Endothelial cell of umbilical vein (primary cell): ENCODE measurements at regions not wholly inside any gene's neighbourhood (a gene's known extent, or its start where the extent isn't known, plus 50 kb on each side); places are given as distances from the start of the nearest gene placed in this dataset.

Experiments used
- BruUV-seq: library from RNA; stranded (reverse); fragments of 400-500 nt; replicated peaks from 2 replicates; lab custom pipeline; 2021; lab: Mats Ljungman, UMichigan
- CTCF ChIA-PET: fragments of 300-600, 350-600 bp; sonication (Branson Sonifier 250); formaldehyde crosslinking; loops from one replicate; lab custom pipeline; 2021; ENCODE audit warnings: antibody characterized with exemption, inconsistent platforms; lab: Charles Lee
- POLR2A ChIA-PET: fragments of 300-600, 350-600 bp; sonication (Branson Sonifier 250); formaldehyde crosslinking; loops from one replicate; lab custom pipeline; 2021; ENCODE audit warnings: antibody characterized with exemption, inconsistent platforms; lab: Charles Lee
- DNase-seq: peaks from one replicate; pipeline ENCODE4 v3.0.0-alpha.2; 2011; ENCODE audit warnings: low read depth, low spot score
- FAIRE-seq: peaks from 2 replicates; lab custom pipeline; 2011; peaks lifted over from hg19 to GRCh38; lab: Jason Lieb, UNC
- H2AFZ ChIP-seq: 2 replicates; pipeline ENCODE4 v1.6.0; 2012; ENCODE audit warnings: low read depth, low read length, control low read depth, inconsistent platforms
- H3K27ac ChIP-seq: 2 replicates; pipeline ENCODE4 v1.5.1; 2011; ENCODE audit warnings: low read depth, mild to moderate bottlenecking, control low read depth, low read length, moderate library complexity; ENCODE audit not compliant: insufficient read depth
- H3K27me3 ChIP-seq, 2 experiments: 2 replicates each; pipeline versions ENCODE4 v1.6.0 to v1.6.1; 2011; ENCODE audit warnings: low read length in 2 of 2, mixed read lengths in 1 of 2; ENCODE audit not compliant: control insufficient read depth in 2 of 2, insufficient read depth in 2 of 2
- H3K36me3 ChIP-seq, 2 experiments: 2 replicates in 1 of 2; 3 replicates in 1 of 2; pipeline ENCODE4 v1.5.1; 2011; ENCODE audit warnings: low read length in 2 of 2, mild to moderate bottlenecking in 1 of 2, moderate library complexity in 1 of 2; ENCODE audit not compliant: control insufficient read depth in 2 of 2, insufficient read depth in 2 of 2; ENCODE audit errors: extremely low read depth in 1 of 2
- H3K4me1 ChIP-seq: 3 replicates; pipeline ENCODE4 v1.5.1; 2011; ENCODE audit warnings: mild to moderate bottlenecking, low read length; ENCODE audit not compliant: control insufficient read depth, insufficient read depth; ENCODE audit errors: extremely low read depth
- H3K4me2 ChIP-seq: 2 replicates; pipeline ENCODE4 v1.6.1; 2011; ENCODE audit warnings: low read length, control low read depth, mixed read lengths; ENCODE audit not compliant: insufficient read depth
- H3K4me3 ChIP-seq, 3 experiments: fragments of 200-600 bp in 1 of 3; sonication (generic), shearing (Covaris generic) in 1 of 3; replicated peaks in 1 of 3; 2 replicates each; pipeline ENCODE4 v1.5.1; 2011 to 2016; ENCODE audit warnings: control low read depth in 3 of 3, low read length in 3 of 3, mild to moderate bottlenecking in 2 of 3, inconsistent platforms in 1 of 3, low read depth in 1 of 3, moderate library complexity in 1 of 3; ENCODE audit not compliant: insufficient read depth in 1 of 3
- H3K79me2 ChIP-seq: 2 replicates; pipeline ENCODE4 v1.6.0; 2012; ENCODE audit warnings: low read length, inconsistent platforms; ENCODE audit not compliant: control insufficient read depth, insufficient read depth
- H3K9ac ChIP-seq: replicated peaks from 2 replicates; pipeline ENCODE3; 2011; ENCODE audit warnings: low read length, control low read depth; ENCODE audit not compliant: insufficient read depth; ENCODE audit errors: extremely low read depth
- H3K9me1 ChIP-seq: replicated peaks from 3 replicates; pipeline ENCODE4 v1.6.0; 2011; ENCODE audit warnings: mild to moderate bottlenecking, low read length; ENCODE audit not compliant: control insufficient read depth, insufficient read depth; ENCODE audit errors: extremely low read depth
- H3K9me3 ChIP-seq: replicated peaks from 2 replicates; pipeline ENCODE4 v1.5.1; 2012; ENCODE audit warnings: low read length, inconsistent platforms; ENCODE audit not compliant: control insufficient read depth, insufficient read depth
- H4K20me1 ChIP-seq: replicated peaks from 2 replicates; pipeline ENCODE3; 2011; ENCODE audit warnings: mild to moderate bottlenecking, low read length; ENCODE audit not compliant: control insufficient read depth, insufficient read depth; ENCODE audit errors: extremely low read depth
- FOS ChIP-seq: IDR thresholded peaks from 2 replicates; pipeline ENCODE4 v1.6.1; 2011; ENCODE audit warnings: mild to moderate bottlenecking, low read length, moderate library complexity, borderline replicate concordance; ENCODE audit not compliant: insufficient read depth
- GATA2 ChIP-seq: IDR thresholded peaks from 2 replicates; pipeline ENCODE4 v1.7.0; 2011; ENCODE audit warnings: low read depth, mild to moderate bottlenecking, moderate library complexity, mixed read lengths, low read length; ENCODE audit not compliant: insufficient read length, insufficient read depth
- JUN ChIP-seq: IDR thresholded peaks from 2 replicates; pipeline ENCODE4 v1.6.1; 2011; ENCODE audit warnings: borderline replicate concordance, low read depth; ENCODE audit not compliant: insufficient read length, insufficient read depth
- MAX ChIP-seq: IDR thresholded peaks from 2 replicates; pipeline ENCODE4 v1.6.1; 2011; ENCODE audit not compliant: insufficient read depth, insufficient read length
- dilution Hi-C: fragments of 300-500 bp; cut with MboI; formaldehyde crosslinking; loops from one replicate; pipeline ENCODE4 v1.15.0; 2019; ENCODE audit warnings: low sequenced_read_pairs; ENCODE audit not compliant: extremely low pct_ligation_motif_present
- intact Hi-C: fragments of 100-400 bp; cut with micrococcal nuclease; formaldehyde crosslinking; loops from one replicate; pipeline ENCODE4 v1.10.0; 2022

GRCh38 chr5:143544606-143545005 is 141.1 kb upstream of the NR3C1 start:
- Histone ChIP-seq H3K4me2 (no peak overlapping the region), H3K27me3 (no peaks in the 10 kb centered on the region), H3K36me3 (no peaks in the 10 kb centered on the region), H3K27ac (no peak overlapping the region), H4K20me1 (no peaks in the 10 kb centered on the region), H3K9ac (no peak overlapping the region), H2AFZ (no peak overlapping the region), H3K4me3 (no peak overlapping the region), H3K9me3 (no peaks in the 10 kb centered on the region), H3K9me1 (no peaks in the 10 kb centered on the region), H3K79me2 (no peaks in the 10 kb centered on the region), H3K4me1 (no peaks in the 10 kb centered on the region)
- FAIRE-seq (no peak), DNase-seq (no peak)
- intact Hi-C loops, result loop anchor here (5.0 kb wide), 1 partner anchor 808 kb away; no protein-coding TSS in a partner anchor
- POLR2A ChIA-PET, result no interaction called here
- dilution Hi-C loops, result no loop called here
- CTCF ChIA-PET, result no interaction called here
- BruUV-seq, result no TSS peak
- no peak for TF ChIP-seq JUN
- TF ChIP-seq GATA2, result no peak
- TF ChIP-seq FOS, result no peak

- no peak for FAIRE-seq
- Histone ChIP-seq H3K9me3 (no peaks in the 10 kb centered on the region), H3K4me1 (no peaks in the 10 kb centered on the region), H3K36me3 (no peaks in the 10 kb centered on the region), H3K4me2 (no peak overlapping the region), H3K9me1 (no peaks in the 10 kb centered on the region), H3K79me2 (no peaks in the 10 kb centered on the region), H4K20me1 (no peaks in the 10 kb centered on the region), H3K9ac (no peak overlapping the region), H3K27me3 (no peaks in the 10 kb centered on the region), H2AFZ (no peak overlapping the region), H3K27ac (no peak overlapping the region), H3K4me3 (no peak overlapping the region)
- no TSS peak for BruUV-seq
- POLR2A ChIA-PET, result no interaction called here
- intact Hi-C loops, result loop anchor here (5.0 kb wide), 1 partner anchor 809 kb away; no protein-coding TSS in a partner anchor
- dilution Hi-C loops, result no loop called here
- TF ChIP-seq FOS (peak; percentile 25), MAX (no peak)
- CTCF ChIA-PET, result interaction anchor here (1.0 to 1.9 kb wide), 4 partner anchors 11 to 139 kb away, joined by 3 to 4 read pairs (median 4); no protein-coding TSS in a partner anchor
- DNase-seq, result no peak
These were observed 140.1 kb upstream of the NR3C1 start for GRCh38 chr5:143543358-143544255.
